Caco-2 (cell line): ENCODE measurements at regions not wholly inside any gene's neighbourhood (a gene's known extent, or its start where the extent isn't known, plus 50 kb on each side); places are given as distances from the start of the nearest gene placed in this dataset.

Source experiments
- BruUV-seq: library from RNA; stranded (reverse); fragments of 400-500 nt; replicated peaks from 2 replicates; lab custom pipeline; 2021; lab: Mats Ljungman, UMichigan
- CTCF ChIA-PET: fragments of 300-600 bp; sonication (Branson Sonifier 250); formaldehyde crosslinking; loops from one replicate; lab custom pipeline; 2022; ENCODE audit warnings: antibody characterized with exemption; lab: Charles Lee
- POLR2A ChIA-PET: fragments of 300-600 bp; sonication (Branson Sonifier 250); formaldehyde crosslinking; loops from one replicate; lab custom pipeline; 2022; ENCODE audit warnings: antibody characterized with exemption; lab: Charles Lee
- DNase-seq, 2 experiments: peaks; one replicate each; pipeline versions ENCODE4 v3.0.0 to v3.0.0-alpha.2; 2020 to 2022
- H3K27me3 ChIP-seq: replicated peaks from 2 replicates; pipeline ENCODE4 v1.6.0; 2011; ENCODE audit warnings: low read length; ENCODE audit not compliant: control insufficient read depth, insufficient read depth
- H3K36me3 ChIP-seq: 2 replicates; pipeline ENCODE4 v1.5.1; 2011; ENCODE audit warnings: low read length; ENCODE audit not compliant: control insufficient read depth, insufficient read depth
- H3K4me1 ChIP-seq: fragments of 250-450 bp; sonication (Bioruptor Pico); 2 replicates; pipeline ENCODE4 v1.5.1; 2020; ENCODE audit warnings: mild to moderate bottlenecking
- H3K4me3 ChIP-seq: 2 replicates; pipeline ENCODE4 v1.5.1; 2011; ENCODE audit warnings: low read depth, mild to moderate bottlenecking, control low read depth, low read length
- H3K9me3 ChIP-seq: fragments of 250-450 bp; sonication (Bioruptor Pico); 2 replicates; pipeline ENCODE4 v1.5.1; 2020; ENCODE audit warnings: mild to moderate bottlenecking, moderate library complexity
- H3K27ac Mint-ChIP-seq: one replicate; pipeline ENCODE4 v1.8.0; 2022; ENCODE audit warnings: mixed read lengths; ENCODE audit not compliant: unreplicated experiment
- H3K27me3 Mint-ChIP-seq: one replicate; pipeline ENCODE4 v1.8.0; 2022; ENCODE audit warnings: mixed read lengths; ENCODE audit not compliant: insufficient read depth, unreplicated experiment
- H3K36me3 Mint-ChIP-seq: one replicate; pipeline ENCODE4 v1.8.0; 2022; ENCODE audit warnings: mild to moderate bottlenecking, mixed read lengths; ENCODE audit not compliant: insufficient read depth, unreplicated experiment
- H3K4me1 Mint-ChIP-seq: one replicate; pipeline ENCODE4 v1.8.0; 2022; ENCODE audit warnings: low read depth, mixed read lengths; ENCODE audit not compliant: unreplicated experiment
- H3K4me3 Mint-ChIP-seq: one replicate; pipeline ENCODE4 v1.8.0; 2022; ENCODE audit warnings: mild to moderate bottlenecking, moderate library complexity, mixed read lengths; ENCODE audit not compliant: unreplicated experiment
- H3K9me3 Mint-ChIP-seq: one replicate; pipeline ENCODE4 v1.8.0; 2022; ENCODE audit warnings: mixed read lengths; ENCODE audit not compliant: unreplicated experiment
- CTCF ChIP-seq, 2 experiments: fragments of 200-600 bp in 1 of 2; IDR thresholded peaks; 1 replicate in 1 of 2; 2 replicates in 1 of 2; pipeline versions ENCODE4 v1.5.1 to v1.8.0; 2011 to 2022; ENCODE audit warnings: antibody characterized with exemption in 1 of 2, control low read depth in 1 of 2, inconsistent platforms in 1 of 2, low read depth in 1 of 2, low read length in 1 of 2, mild to moderate bottlenecking in 1 of 2, moderate library complexity in 1 of 2; ENCODE audit not compliant: insufficient read depth in 1 of 2, severe bottlenecking in 1 of 2, unreplicated experiment in 1 of 2
- intact Hi-C: fragments of 100-400 bp; cut with micrococcal nuclease; formaldehyde crosslinking; loops from one replicate; pipeline ENCODE4 v1.10.0; 2022; ENCODE audit not compliant: unreplicated experiment

- Mint-ChIP-seq H3K4me3 (no peak overlapping the region), H3K9me3 (peaks cover 31% of the 10 kb centered on the region), H3K36me3 (no peaks in the 10 kb centered on the region), H3K27ac (no peak overlapping the region), H3K4me1 (peaks cover 10% of the 10 kb centered on the region), H3K27me3 (no peaks in the 10 kb centered on the region)
- Histone ChIP-seq H3K27me3 (no peaks in the 10 kb centered on the region), H3K4me1 (peaks cover 28% of the 10 kb centered on the region), H3K4me3 (no peak overlapping the region), H3K36me3 (no peaks in the 10 kb centered on the region), H3K9me3 (no peaks in the 10 kb centered on the region)
- POLR2A ChIA-PET = no interaction called here
- CTCF ChIA-PET = no interaction called here
- TF ChIP-seq CTCF (IDR thresholded peaks at IDR 0.05; ENCODE audit: insufficient read depth in 1 of 2, low read depth in 1 of 2, low read length in 1 of 2, severe bottlenecking in 1 of 2, unreplicated experiment in 1 of 2) = no peak
- DNase-seq = peak in 1 of 2 experiments; percentile 13
- BruUV-seq = no TSS peak
- intact Hi-C loops = no loop called here
Measured at GRCh38 chr6:170030284-170030815, 260.5 kb downstream of the DLL1 start.

- Histone ChIP-seq H3K9me3 (no peaks in the 10 kb centered on the region), H3K4me3 (no peak overlapping the region), H3K27me3 (no peaks in the 10 kb centered on the region), H3K36me3 (no peaks in the 10 kb centered on the region), H3K4me1 (peaks cover 35% of the 10 kb centered on the region)
- no TSS peak for BruUV-seq
- ChIA-PET CTCF (no interaction called here), POLR2A (no interaction called here)
- intact Hi-C loops = loop anchor here (5.0 kb wide), 1 partner anchor 263 kb away; the partner anchor contains the start of gene DLL1
- no peak for TF ChIP-seq CTCF (IDR thresholded peaks at IDR 0.05; ENCODE audit: insufficient read depth in 1 of 2, low read depth in 1 of 2, low read length in 1 of 2, severe bottlenecking in 1 of 2, unreplicated experiment in 1 of 2)
- Mint-ChIP-seq H3K27me3 (no peaks in the 10 kb centered on the region), H3K36me3 (no peaks in the 10 kb centered on the region), H3K4me1 (peaks cover 10% of the 10 kb centered on the region), H3K9me3 (peaks cover 31% of the 10 kb centered on the region), H3K4me3 (no peak overlapping the region), H3K27ac (no peak overlapping the region)
- peak in 1 of 2 experiments; percentile 8 for DNase-seq
Measured at GRCh38 chr6:170029416-170030283, 261.2 kb downstream of the DLL1 start.

DNA sequence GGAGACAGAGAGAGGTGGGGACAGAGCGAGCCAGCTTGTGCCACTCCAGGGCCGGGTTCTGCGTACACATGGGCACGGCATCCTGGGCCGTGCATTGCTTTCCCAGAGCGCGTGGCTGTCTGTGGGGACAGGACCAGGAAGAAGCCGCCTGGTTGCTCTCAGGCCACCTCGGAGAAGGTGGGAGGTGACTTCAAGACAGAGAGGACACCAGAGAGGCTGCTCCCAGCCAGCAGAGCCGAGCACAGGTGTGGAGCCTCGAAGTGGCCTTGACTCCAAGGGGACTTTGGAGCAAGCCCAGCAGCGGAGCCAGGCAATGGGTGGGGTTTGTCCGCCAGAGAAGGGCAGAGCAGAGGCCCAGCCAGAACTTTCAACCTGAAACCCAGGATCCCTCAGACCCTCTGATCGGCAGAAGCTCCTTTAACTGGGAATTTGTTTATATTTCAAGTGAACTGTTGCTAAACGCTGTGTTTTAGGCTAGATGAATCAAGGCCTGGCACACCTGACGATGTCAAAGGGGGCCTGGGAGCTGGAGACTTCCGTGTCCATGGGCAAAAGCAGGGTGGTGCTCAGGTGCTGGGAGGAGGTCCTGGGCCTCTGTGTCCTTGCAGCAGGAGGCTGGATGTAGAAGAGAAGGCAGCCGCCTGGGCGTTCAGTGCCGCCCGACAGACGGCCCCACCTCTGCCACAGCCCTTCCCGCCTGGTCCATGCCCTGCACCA is 262.1 kb downstream of the DLL1 start:
- CTCF ChIA-PET = no interaction called here
- Histone ChIP-seq H3K4me1 (peaks cover 36% of the 10 kb centered on the region), H3K36me3 (no peaks in the 10 kb centered on the region), H3K4me3 (no peak overlapping the region), H3K27me3 (no peaks in the 10 kb centered on the region), H3K9me3 (no peaks in the 10 kb centered on the region)
- peak in 1 of 2 experiments; percentile 20 for DNase-seq
- no peak for TF ChIP-seq CTCF (IDR thresholded peaks at IDR 0.05; ENCODE audit: insufficient read depth in 1 of 2, low read depth in 1 of 2, low read length in 1 of 2, severe bottlenecking in 1 of 2, unreplicated experiment in 1 of 2)
- H3K4me1 Mint-ChIP-seq = peaks cover 10% of the 10 kb centered on the region
- H3K36me3 Mint-ChIP-seq = no peaks in the 10 kb centered on the region
- no peak overlapping the region for H3K27ac Mint-ChIP-seq
- H3K4me3 Mint-ChIP-seq = no peak overlapping the region
- intact Hi-C loops = loop anchor here (5.0 kb wide), 1 partner anchor 264 kb away; the partner anchor contains the start of gene DLL1
- H3K9me3 Mint-ChIP-seq = peaks cover 25% of the 10 kb centered on the region
- H3K27me3 Mint-ChIP-seq = no peaks in the 10 kb centered on the region
- no TSS peak for BruUV-seq
- POLR2A ChIA-PET = no interaction called here
